ENCODE measurements at regions not wholly inside any gene's neighbourhood (a gene's known extent, or its start where the extent isn't known, plus 50 kb on each side); places are given as distances from the start of the nearest gene placed in this dataset.

GRCh38 chr1:81671038-81671437 is 129.7 kb upstream of the ADGRL2 start:
- CTCF ChIA-PET: no interaction called here
- POLR2A ChIA-PET: no interaction called here
- H3K36me3 Mint-ChIP-seq: no peaks in the 10 kb centered on the region
- Histone ChIP-seq H3K27me3 (ENCODE audit: insufficient read depth, low read length, poor library complexity, severe bottlenecking) (no peaks in the 10 kb centered on the region), H3K4me3 (ENCODE audit: low read length) (no peak overlapping the region), H3K4me1 (ENCODE audit: insufficient read depth, low read length) (no peaks in the 10 kb centered on the region), H3K27ac (ENCODE audit: low read depth, low read length) (no peak overlapping the region), H3K36me3 (ENCODE audit: insufficient read depth, low read length) (no peaks in the 10 kb centered on the region), H3K9me3 (ENCODE audit: low read length) (no peaks in the 10 kb centered on the region)
- no peak overlapping the region for H3K27ac Mint-ChIP-seq
- H3K4me3 Mint-ChIP-seq: no peak overlapping the region
- no peak for DNase-seq
- H3K27me3 Mint-ChIP-seq: no peaks in the 10 kb centered on the region
- H3K9me3 Mint-ChIP-seq: peaks cover 4 to 14% (median 8%) of the 10 kb centered on the region in 5 donors
- H3K4me1 Mint-ChIP-seq: no peaks in the 10 kb centered on the region

GRCh38 chr1:81670286-81670685 is 130.4 kb upstream of the ADGRL2 start:
- H3K4me3 ChIP-seq (ENCODE audit: low read length): no peak overlapping the region
- no peaks in the 10 kb centered on the region for H3K4me1 Mint-ChIP-seq
- no peak for DNase-seq
- no peaks in the 10 kb centered on the region for H3K27me3 Mint-ChIP-seq
- H3K9me3 ChIP-seq (ENCODE audit: low read length): no peaks in the 10 kb centered on the region
- no peak overlapping the region for H3K27ac Mint-ChIP-seq
- H3K27ac ChIP-seq (ENCODE audit: low read depth, low read length): no peak overlapping the region
- no peak overlapping the region for H3K4me3 Mint-ChIP-seq
- H3K4me1 ChIP-seq (ENCODE audit: insufficient read depth, low read length): no peaks in the 10 kb centered on the region
- H3K36me3 Mint-ChIP-seq: no peaks in the 10 kb centered on the region
- no peaks in the 10 kb centered on the region for H3K27me3 ChIP-seq (ENCODE audit: insufficient read depth, low read length, poor library complexity, severe bottlenecking)
- peaks cover 4 to 16% (median 8%) of the 10 kb centered on the region in 5 donors for H3K9me3 Mint-ChIP-seq
- no peaks in the 10 kb centered on the region for H3K36me3 ChIP-seq (ENCODE audit: insufficient read depth, low read length)
- POLR2A ChIA-PET: no interaction called here
- CTCF ChIA-PET: no interaction called here

GRCh38 chr1:81666586-81666985 is 134.1 kb upstream of the ADGRL2 start:
- no peaks in the 10 kb centered on the region for H3K4me1 Mint-ChIP-seq
- H3K4me3 Mint-ChIP-seq: no peak overlapping the region
- no peaks in the 10 kb centered on the region for H3K27me3 Mint-ChIP-seq
- CTCF ChIA-PET: no interaction called here
- Histone ChIP-seq H3K4me1 (ENCODE audit: insufficient read depth, low read length) (no peaks in the 10 kb centered on the region), H3K36me3 (ENCODE audit: insufficient read depth, low read length) (no peaks in the 10 kb centered on the region), H3K27ac (ENCODE audit: low read depth, low read length) (no peak overlapping the region), H3K4me3 (ENCODE audit: low read length) (no peak overlapping the region), H3K27me3 (ENCODE audit: insufficient read depth, low read length, poor library complexity, severe bottlenecking) (no peaks in the 10 kb centered on the region), H3K9me3 (ENCODE audit: low read length) (no peaks in the 10 kb centered on the region)
- DNase-seq: no peak
- H3K36me3 Mint-ChIP-seq: no peaks in the 10 kb centered on the region
- H3K9me3 Mint-ChIP-seq: peaks cover 2 to 15% (median 8%) of the 10 kb centered on the region in 5 donors
- no peak overlapping the region for H3K27ac Mint-ChIP-seq
- POLR2A ChIA-PET: no interaction called here

GRCh38 chr1:81664341-81664740 is 136.4 kb upstream of the ADGRL2 start:
- no peak overlapping the region for H3K27ac ChIP-seq (ENCODE audit: low read depth, low read length)
- no peaks in the 10 kb centered on the region for H3K9me3 ChIP-seq (ENCODE audit: low read length)
- H3K9me3 Mint-ChIP-seq: peaks cover 0 to 11% (median 8%) of the 10 kb centered on the region in 5 donors
- no peaks in the 10 kb centered on the region for H3K36me3 Mint-ChIP-seq
- H3K4me1 ChIP-seq (ENCODE audit: insufficient read depth, low read length): no peaks in the 10 kb centered on the region
- no peak overlapping the region for H3K4me3 ChIP-seq (ENCODE audit: low read length)
- POLR2A ChIA-PET: no interaction called here
- no peaks in the 10 kb centered on the region for H3K27me3 ChIP-seq (ENCODE audit: insufficient read depth, low read length, poor library complexity, severe bottlenecking)
- no peaks in the 10 kb centered on the region for H3K4me1 Mint-ChIP-seq
- no peaks in the 10 kb centered on the region for H3K36me3 ChIP-seq (ENCODE audit: insufficient read depth, low read length)
- no peak for DNase-seq
- H3K4me3 Mint-ChIP-seq: no peak overlapping the region
- CTCF ChIA-PET: no interaction called here
- H3K27me3 Mint-ChIP-seq: no peaks in the 10 kb centered on the region
- H3K27ac Mint-ChIP-seq: no peak overlapping the region

- ChIA-PET POLR2A (no interaction called here), CTCF (no interaction called here)
- H3K36me3 ChIP-seq (ENCODE audit: insufficient read depth, low read length): no peaks in the 10 kb centered on the region
- Mint-ChIP-seq H3K4me3 (no peak overlapping the region), H3K27me3 (no peaks in the 10 kb centered on the region), H3K9me3 (peaks cover 0 to 9% (median 6%) of the 10 kb centered on the region in 5 donors), H3K36me3 (no peaks in the 10 kb centered on the region), H3K27ac (no peak overlapping the region), H3K4me1 (no peaks in the 10 kb centered on the region)
- no peak overlapping the region for H3K27ac ChIP-seq (ENCODE audit: low read depth, low read length)
- no peaks in the 10 kb centered on the region for H3K4me1 ChIP-seq (ENCODE audit: insufficient read depth, low read length)
- no peaks in the 10 kb centered on the region for H3K9me3 ChIP-seq (ENCODE audit: low read length)
- no peak overlapping the region for H3K4me3 ChIP-seq (ENCODE audit: low read length)
- H3K27me3 ChIP-seq (ENCODE audit: insufficient read depth, low read length, poor library complexity, severe bottlenecking): no peaks in the 10 kb centered on the region
- DNase-seq: no peak
Observed at GRCh38 chr1:81662913-81663526, 137.7 kb upstream of the ADGRL2 start.

GRCh38 chr1:81660286-81660685 is 140.4 kb upstream of the ADGRL2 start:
- H3K9me3 ChIP-seq (ENCODE audit: low read length): no peaks in the 10 kb centered on the region
- ChIA-PET POLR2A (no interaction called here), CTCF (no interaction called here)
- no peaks in the 10 kb centered on the region for H3K4me1 ChIP-seq (ENCODE audit: insufficient read depth, low read length)
- Mint-ChIP-seq H3K27me3 (no peaks in the 10 kb centered on the region), H3K4me3 (no peak overlapping the region), H3K9me3 (peaks cover 0 to 12% (median 9%) of the 10 kb centered on the region in 5 donors), H3K36me3 (no peaks in the 10 kb centered on the region), H3K27ac (no peak overlapping the region), H3K4me1 (no peaks in the 10 kb centered on the region)
- no peaks in the 10 kb centered on the region for H3K27me3 ChIP-seq (ENCODE audit: insufficient read depth, low read length, poor library complexity, severe bottlenecking)
- no peak overlapping the region for H3K27ac ChIP-seq (ENCODE audit: low read depth, low read length)
- H3K36me3 ChIP-seq (ENCODE audit: insufficient read depth, low read length): no peaks in the 10 kb centered on the region
- H3K4me3 ChIP-seq (ENCODE audit: low read length): no peak overlapping the region
- no peak for DNase-seq

- H3K27me3 ChIP-seq (ENCODE audit: insufficient read depth, low read length, poor library complexity, severe bottlenecking): no peaks in the 10 kb centered on the region
- no peak overlapping the region for H3K27ac ChIP-seq (ENCODE audit: low read depth, low read length)
- H3K27me3 Mint-ChIP-seq: peaks cover 0 to 2% of the 10 kb centered on the region in 2 donors
- H3K36me3 Mint-ChIP-seq: no peaks in the 10 kb centered on the region
- no peak overlapping the region for H3K4me3 Mint-ChIP-seq
- CTCF ChIA-PET: no interaction called here
- H3K36me3 ChIP-seq (ENCODE audit: insufficient read depth, low read length): no peaks in the 10 kb centered on the region
- H3K9me3 ChIP-seq (ENCODE audit: low read length): no peaks in the 10 kb centered on the region
- no peak overlapping the region for H3K27ac Mint-ChIP-seq
- H3K4me1 Mint-ChIP-seq: no peaks in the 10 kb centered on the region
- peaks cover 0 to 25% (median 7%) of the 10 kb centered on the region in 5 donors for H3K9me3 Mint-ChIP-seq
- H3K4me3 ChIP-seq (ENCODE audit: low read length): no peak overlapping the region
- POLR2A ChIA-PET: no interaction called here
- DNase-seq: no peak
- H3K4me1 ChIP-seq (ENCODE audit: insufficient read depth, low read length): no peaks in the 10 kb centered on the region
Observed at GRCh38 chr1:81654657-81655056, 146.1 kb upstream of the ADGRL2 start.

- Histone ChIP-seq H3K27ac (ENCODE audit: low read depth, low read length) (no peak overlapping the region), H3K36me3 (ENCODE audit: insufficient read depth, low read length) (no peaks in the 10 kb centered on the region), H3K9me3 (ENCODE audit: low read length) (no peaks in the 10 kb centered on the region), H3K27me3 (ENCODE audit: insufficient read depth, low read length, poor library complexity, severe bottlenecking) (no peaks in the 10 kb centered on the region), H3K4me1 (ENCODE audit: insufficient read depth, low read length) (no peaks in the 10 kb centered on the region), H3K4me3 (ENCODE audit: low read length) (no peak overlapping the region)
- no peaks in the 10 kb centered on the region for H3K36me3 Mint-ChIP-seq
- H3K4me1 Mint-ChIP-seq: no peaks in the 10 kb centered on the region
- DNase-seq: no peak
- no peak overlapping the region for H3K4me3 Mint-ChIP-seq
- peaks cover 0 to 2% of the 10 kb centered on the region in 2 donors for H3K27me3 Mint-ChIP-seq
- ChIA-PET POLR2A (no interaction called here), CTCF (no interaction called here)
- H3K9me3 Mint-ChIP-seq: peaks cover 0 to 25% (median 7%) of the 10 kb centered on the region in 5 donors
- no peak overlapping the region for H3K27ac Mint-ChIP-seq
Observed at GRCh38 chr1:81654147-81654546, 146.6 kb upstream of the ADGRL2 start.

GRCh38 chr1:81650776-81651175 is 150.0 kb upstream of the ADGRL2 start:
- no peaks in the 10 kb centered on the region for H3K9me3 ChIP-seq (ENCODE audit: low read length)
- Mint-ChIP-seq H3K9me3 (peaks cover 0 to 16% (median 8%) of the 10 kb centered on the region in 5 donors), H3K27me3 (peaks cover 0 to 2% of the 10 kb centered on the region in 2 donors), H3K4me3 (no peak overlapping the region), H3K27ac (no peak overlapping the region), H3K36me3 (no peaks in the 10 kb centered on the region), H3K4me1 (no peaks in the 10 kb centered on the region)
- H3K4me1 ChIP-seq (ENCODE audit: insufficient read depth, low read length): no peaks in the 10 kb centered on the region
- DNase-seq: no peak
- ChIA-PET POLR2A (no interaction called here), CTCF (no interaction called here)
- H3K4me3 ChIP-seq (ENCODE audit: low read length): no peak overlapping the region
- H3K27ac ChIP-seq (ENCODE audit: low read depth, low read length): no peak overlapping the region
- no peaks in the 10 kb centered on the region for H3K27me3 ChIP-seq (ENCODE audit: insufficient read depth, low read length, poor library complexity, severe bottlenecking)
- no peaks in the 10 kb centered on the region for H3K36me3 ChIP-seq (ENCODE audit: insufficient read depth, low read length)
